ENCODE measurements at regions not wholly inside any gene's neighbourhood (a gene's known extent, or its start where the extent isn't known, plus 50 kb on each side); places are given as distances from the start of the nearest gene placed in this dataset.

GRCh38 chr3:177420651-177421480, 223.6 kb upstream of the TBL1XR1 start:
- peaks cover 19% of the 10 kb centered on the region for H3K4me1 ChIP-seq
- no peak for TF ChIP-seq POLR2AphosphoS5 (IDR thresholded peaks at IDR 0.05)
- TF ChIP-seq, protein P1, sequence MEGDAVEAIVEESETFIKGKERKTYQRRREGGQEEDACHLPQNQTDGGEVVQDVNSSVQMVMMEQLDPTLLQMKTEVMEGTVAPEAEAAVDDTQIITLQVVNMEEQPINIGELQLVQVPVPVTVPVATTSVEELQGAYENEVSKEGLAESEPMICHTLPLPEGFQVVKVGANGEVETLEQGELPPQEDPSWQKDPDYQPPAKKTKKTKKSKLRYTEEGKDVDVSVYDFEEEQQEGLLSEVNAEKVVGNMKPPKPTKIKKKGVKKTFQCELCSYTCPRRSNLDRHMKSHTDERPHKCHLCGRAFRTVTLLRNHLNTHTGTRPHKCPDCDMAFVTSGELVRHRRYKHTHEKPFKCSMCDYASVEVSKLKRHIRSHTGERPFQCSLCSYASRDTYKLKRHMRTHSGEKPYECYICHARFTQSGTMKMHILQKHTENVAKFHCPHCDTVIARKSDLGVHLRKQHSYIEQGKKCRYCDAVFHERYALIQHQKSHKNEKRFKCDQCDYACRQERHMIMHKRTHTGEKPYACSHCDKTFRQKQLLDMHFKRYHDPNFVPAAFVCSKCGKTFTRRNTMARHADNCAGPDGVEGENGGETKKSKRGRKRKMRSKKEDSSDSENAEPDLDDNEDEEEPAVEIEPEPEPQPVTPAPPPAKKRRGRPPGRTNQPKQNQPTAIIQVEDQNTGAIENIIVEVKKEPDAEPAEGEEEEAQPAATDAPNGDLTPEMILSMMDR (IDR thresholded peaks at IDR 0.05), result no peak
- no peak overlapping the region for H3K4me3 ChIP-seq
- DNase-seq (ENCODE audit: low spot score in 2 of 2), result no peak
- 36% methylated on average over 6 of the region's 6 CpGs for WGBS
- H3K9me3 ChIP-seq, result no peaks in the 10 kb centered on the region
- H3K27me3 ChIP-seq, result no peaks in the 10 kb centered on the region
- peak overlapping the region; percentile 24 for H3K27ac ChIP-seq
- H3K36me3 ChIP-seq, result no peaks in the 10 kb centered on the region

DNA sequence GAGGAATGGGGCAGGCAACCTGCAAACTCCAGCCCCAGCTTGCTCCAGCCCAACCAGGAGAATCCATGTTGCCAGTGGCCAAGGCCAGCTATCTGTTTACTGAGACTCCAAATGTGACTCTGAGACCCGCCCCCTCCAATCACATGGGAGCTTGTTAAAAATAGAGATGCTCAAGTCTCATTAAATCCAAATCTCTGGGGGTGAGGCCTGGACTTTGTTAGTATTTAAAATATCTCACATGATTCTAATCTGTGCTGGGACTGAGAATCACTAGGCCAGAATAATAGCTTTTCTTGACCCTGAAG, 224.2 kb upstream of the TBL1XR1 start:
- no peak for DNase-seq (ENCODE audit: low spot score in 2 of 2)

DNA sequence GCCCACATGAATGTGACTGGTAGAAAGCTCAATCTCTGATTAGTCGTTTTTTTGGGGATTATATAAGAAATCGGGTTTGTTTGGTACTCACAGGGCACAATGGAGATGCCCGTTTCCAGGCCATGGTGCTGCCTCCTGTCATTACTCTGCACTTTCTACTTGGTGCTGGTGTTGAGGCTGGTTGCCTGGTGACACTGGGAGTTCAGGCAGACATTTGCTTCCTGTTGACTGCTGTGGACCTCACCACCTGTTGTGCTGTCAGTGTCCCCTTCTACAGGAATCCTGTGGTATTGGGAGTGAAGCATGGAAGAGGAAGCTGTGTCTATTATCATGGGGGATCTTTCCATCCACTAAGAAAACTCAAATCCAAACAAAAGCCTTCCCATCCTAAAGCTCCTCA, 227.2 kb upstream of the TBL1XR1 start:
- TF ChIP-seq EP300 (IDR thresholded peaks at IDR 0.05) (no peak), POLR2AphosphoS5 (IDR thresholded peaks at IDR 0.05) (no peak), POLR2A (IDR thresholded peaks at IDR 0.05) (no peak)
- TF ChIP-seq, protein P1 (IDR thresholded peaks at IDR 0.05), result no peak
- no peak overlapping the region for H3K27ac ChIP-seq
- H3K36me3 ChIP-seq, result no peaks in the 10 kb centered on the region
- H3K4me1 ChIP-seq, result peaks cover 19% of the 10 kb centered on the region
- no peak for DNase-seq (ENCODE audit: low spot score in 2 of 2)
- H3K4me3 ChIP-seq, result no peak overlapping the region
- no peaks in the 10 kb centered on the region for H3K9me3 ChIP-seq
- no peaks in the 10 kb centered on the region for H3K27me3 ChIP-seq
- 89% methylated on average over 3 of the region's 3 CpGs for WGBS

More for the DNA sequence above, 224.2 kb upstream of the TBL1XR1 start:
- H3K27me3 ChIP-seq, result no peaks in the 10 kb centered on the region
- H3K4me1 ChIP-seq, result peaks cover 19% of the 10 kb centered on the region
- WGBS, result 75% methylated on average over 1 of the region's 1 CpG
- no peaks in the 10 kb centered on the region for H3K9me3 ChIP-seq
- H3K36me3 ChIP-seq, result no peaks in the 10 kb centered on the region
- no peak overlapping the region for H3K27ac ChIP-seq
- no peak for TF ChIP-seq POLR2A (IDR thresholded peaks at IDR 0.05)
- TF ChIP-seq EP300 (IDR thresholded peaks at IDR 0.05), result no peak
- TF ChIP-seq, protein P1 (IDR thresholded peaks at IDR 0.05), result no peak
- no peak for TF ChIP-seq POLR2AphosphoS5 (IDR thresholded peaks at IDR 0.05)
- no peak overlapping the region for H3K4me3 ChIP-seq

DNA sequence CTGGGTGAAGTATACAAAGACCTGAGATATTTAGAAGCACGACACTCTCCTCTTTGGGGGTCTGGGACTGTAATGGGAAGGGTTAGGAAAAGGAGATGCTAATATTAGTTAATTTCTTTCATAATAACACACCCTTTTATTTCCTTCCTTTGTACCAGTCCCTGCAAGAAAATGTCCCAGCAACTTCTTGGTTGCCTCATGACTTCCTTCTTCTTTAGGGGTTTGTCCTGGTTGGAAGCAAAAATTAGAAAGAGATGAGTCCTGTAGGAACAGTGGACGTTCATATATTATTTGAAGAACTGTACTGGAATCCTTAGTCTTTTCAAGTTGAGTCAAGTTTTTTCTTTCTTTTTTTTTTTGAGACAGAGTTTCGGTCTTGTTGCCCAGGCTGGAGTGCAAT, 227.8 kb upstream of the TBL1XR1 start:
- TF ChIP-seq, protein P1 (IDR thresholded peaks at IDR 0.05), result no peak
- no peak for TF ChIP-seq POLR2AphosphoS5 (IDR thresholded peaks at IDR 0.05)
- no peak for TF ChIP-seq EP300 (IDR thresholded peaks at IDR 0.05)
- TF ChIP-seq POLR2A (IDR thresholded peaks at IDR 0.05), result no peak

GRCh38 chr3:177426106-177426877, 229.0 kb upstream of the TBL1XR1 start:
- no peak overlapping the region for H3K27ac ChIP-seq
- H3K4me1 ChIP-seq, result peaks cover 3% of the 10 kb centered on the region
- 62% methylated on average over 3 of the region's 3 CpGs for WGBS
- no peaks in the 10 kb centered on the region for H3K36me3 ChIP-seq
- no peak overlapping the region for H3K4me3 ChIP-seq
- TF ChIP-seq, protein P1 (IDR thresholded peaks at IDR 0.05), result no peak
- TF ChIP-seq POLR2AphosphoS5 (IDR thresholded peaks at IDR 0.05) (no peak), EP300 (IDR thresholded peaks at IDR 0.05) (no peak), POLR2A (IDR thresholded peaks at IDR 0.05) (no peak)
- no peaks in the 10 kb centered on the region for H3K27me3 ChIP-seq
- H3K9me3 ChIP-seq, result no peaks in the 10 kb centered on the region
- DNase-seq (ENCODE audit: low spot score in 2 of 2), result no peak

More for the DNA sequence above, 227.8 kb upstream of the TBL1XR1 start:
- Histone ChIP-seq H3K9me3 (no peaks in the 10 kb centered on the region), H3K4me3 (no peak overlapping the region), H3K36me3 (no peaks in the 10 kb centered on the region), H3K27me3 (no peaks in the 10 kb centered on the region), H3K4me1 (peaks cover 15% of the 10 kb centered on the region), H3K27ac (no peak overlapping the region)
- DNase-seq (ENCODE audit: low spot score in 2 of 2), result no peak
- 95% methylated on average over 3 of the region's 3 CpGs for WGBS
